CD4-positive, alpha-beta T cell (primary cell): ENCODE measurements at regions not wholly inside any gene's neighbourhood (a gene's known extent, or its start where the extent isn't known, plus 50 kb on each side); places are given as distances from the start of the nearest gene placed in this dataset.

Experiments
- ATAC-seq: fragments of 200-7000 bp; cut with Tn5 transposase; one replicate; pipeline ENCODE4 v1.10.0; 2022; ENCODE audit warnings: mild to moderate bottlenecking; ENCODE audit not compliant: poor library complexity
- CTCF ChIA-PET: fragments of 350-600 bp; sonication (Branson Sonifier 250); formaldehyde crosslinking; loops from one replicate; lab custom pipeline; 2021; ENCODE audit warnings: antibody characterized with exemption, inconsistent platforms; lab: Charles Lee
- POLR2A ChIA-PET: fragments of 350-600 bp; sonication (Branson Sonifier 250); formaldehyde crosslinking; loops from one replicate; lab custom pipeline; 2021; ENCODE audit warnings: antibody characterized with exemption, inconsistent platforms; lab: Charles Lee
- DNase-seq, 14 experiments: peaks; one replicate each; pipeline ENCODE4 v3.0.0-alpha.2; 2013 to 2020; ENCODE audit warnings: mixed read lengths in 2 of 14
- H3K27ac ChIP-seq, 2 donors: one replicate each; pipeline versions ENCODE4 v1.5.1 to v1.7.0; 2013; ENCODE audit warnings: low read length in 2 of 2, low read depth in 1 of 2, mild to moderate bottlenecking in 1 of 2
- H3K27me3 ChIP-seq, 2 experiments: 1 replicate in 1 of 2; 2 replicates in 1 of 2; pipeline versions ENCODE4 v1.6.1 to v1.7.0; 2013; ENCODE audit warnings: low read length in 2 of 2, control low read depth in 1 of 2, mild to moderate bottlenecking in 1 of 2, moderate library complexity in 1 of 2; ENCODE audit not compliant: insufficient read depth in 2 of 2, control insufficient read depth in 1 of 2
- H3K36me3 ChIP-seq: one replicate; pipeline ENCODE4 v1.6.1; 2013; ENCODE audit warnings: low read length, control low read depth; ENCODE audit not compliant: insufficient read depth
- H3K4me1 ChIP-seq: one replicate; pipeline ENCODE4 v1.6.1; 2013; ENCODE audit warnings: low read length, control low read depth; ENCODE audit not compliant: insufficient read depth
- H3K4me3 ChIP-seq: one replicate; pipeline ENCODE4 v1.5.1; 2013; ENCODE audit warnings: mild to moderate bottlenecking, low read length, moderate library complexity
- H3K9me3 ChIP-seq, 2 experiments: 1 replicate in 1 of 2; 2 replicates in 1 of 2; pipeline versions ENCODE4 v1.6.1 to v1.7.0; 2013; ENCODE audit warnings: low read length in 2 of 2, mild to moderate bottlenecking in 2 of 2, control low read depth in 1 of 2, moderate library complexity in 1 of 2; ENCODE audit not compliant: control insufficient read depth in 1 of 2, insufficient read depth in 1 of 2
- H3K27ac Mint-ChIP-seq: one replicate; pipeline ENCODE4 v1.8.0; 2020; ENCODE audit warnings: mixed read lengths
- H3K27me3 Mint-ChIP-seq: one replicate; pipeline ENCODE4 v1.8.0; 2021; ENCODE audit warnings: mixed read lengths
- H3K36me3 Mint-ChIP-seq: one replicate; pipeline ENCODE4 v1.8.0; 2021; ENCODE audit warnings: low read depth, mixed read lengths
- H3K4me1 Mint-ChIP-seq: one replicate; pipeline ENCODE4 v1.8.0; 2021; ENCODE audit warnings: low read depth, mixed read lengths
- H3K4me3 Mint-ChIP-seq: one replicate; pipeline ENCODE4 v1.8.0; 2020; ENCODE audit warnings: mild to moderate bottlenecking, mixed read lengths
- H3K9me3 Mint-ChIP-seq: one replicate; pipeline ENCODE4 v1.8.0; 2020; ENCODE audit warnings: mixed read lengths
- CTCF ChIP-seq: fragments of 200-600 bp; IDR thresholded peaks from one replicate; pipeline ENCODE4 v1.8.0; 2022; ENCODE audit warnings: antibody characterized with exemption, mild to moderate bottlenecking
- intact Hi-C, 2 experiments: fragments of 100-400 bp; cut with DNase I in 1 of 2; cut with micrococcal nuclease in 1 of 2; formaldehyde crosslinking; loops; one replicate each; pipeline versions ENCODE4 v1.15.1 to v1.9.0; 2023 to 2025; cut with DNase I, micrococcal nuclease

DNA sequence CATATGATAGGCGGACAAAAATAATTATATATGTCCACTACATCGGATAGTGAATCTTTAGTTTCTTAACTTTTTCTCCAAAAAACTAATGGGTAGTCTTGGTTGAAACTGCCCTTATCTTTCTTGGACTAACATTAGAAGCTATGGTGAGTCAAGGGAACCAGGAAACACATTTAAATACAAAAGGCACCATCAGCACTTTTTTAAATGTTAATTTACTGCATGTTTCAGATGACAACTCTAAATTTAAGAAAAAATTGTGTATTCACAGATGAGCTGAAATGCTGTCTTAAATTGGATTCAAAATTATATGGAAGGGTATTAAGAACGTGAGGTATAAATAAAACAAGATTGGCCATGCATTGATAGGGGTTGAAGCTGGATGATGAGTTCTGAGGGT is 75.6 kb upstream of the CERS6 start:
- intact Hi-C loops: no loop called here
- no peak for TF ChIP-seq CTCF
- Mint-ChIP-seq H3K9me3 (peaks cover 14% of the 10 kb centered on the region), H3K36me3 (no peaks in the 10 kb centered on the region), H3K27ac (no peak overlapping the region), H3K4me1 (no peaks in the 10 kb centered on the region), H3K27me3 (no peaks in the 10 kb centered on the region), H3K4me3 (no peak overlapping the region)
- Histone ChIP-seq H3K36me3 (no peaks in the 10 kb centered on the region), H3K9me3 (no peaks in the 10 kb centered on the region), H3K4me3 (no peak overlapping the region), H3K27ac (no peak overlapping the region), H3K4me1 (no peaks in the 10 kb centered on the region), H3K27me3 (no peaks in the 10 kb centered on the region)
- ChIA-PET POLR2A (no interaction called here), CTCF (no interaction called here)
- DNase-seq (no peak), ATAC-seq (no peak)

DNA sequence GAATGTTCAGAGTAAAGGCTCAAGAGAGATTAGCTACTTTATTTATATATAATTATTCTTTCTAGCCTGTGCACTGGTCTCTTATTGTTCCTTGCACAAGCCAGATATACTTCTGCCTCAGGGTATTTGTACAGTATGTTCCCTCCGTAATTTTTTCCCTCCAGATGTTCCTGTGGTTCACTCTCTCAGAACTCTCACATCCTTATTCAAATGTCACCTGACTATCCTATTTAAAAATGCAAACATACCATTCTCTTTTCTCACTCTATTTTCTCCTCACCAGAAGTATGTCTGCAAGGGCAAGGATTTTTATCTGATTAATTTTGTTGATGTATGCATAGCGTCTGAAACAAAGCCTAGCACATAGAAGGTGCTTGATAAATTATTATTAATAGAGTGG is 64.0 kb upstream of the CERS6 start:
- Histone ChIP-seq H3K4me3 (no peak overlapping the region), H3K4me1 (no peaks in the 10 kb centered on the region), H3K9me3 (no peaks in the 10 kb centered on the region), H3K27me3 (no peaks in the 10 kb centered on the region), H3K36me3 (no peaks in the 10 kb centered on the region), H3K27ac (no peak overlapping the region)
- DNase-seq (no peak), ATAC-seq (no peak)
- intact Hi-C loops: no loop called here
- Mint-ChIP-seq H3K9me3 (no peaks in the 10 kb centered on the region), H3K36me3 (no peaks in the 10 kb centered on the region), H3K4me1 (no peaks in the 10 kb centered on the region), H3K27me3 (no peaks in the 10 kb centered on the region), H3K27ac (no peak overlapping the region), H3K4me3 (no peak overlapping the region)
- ChIA-PET POLR2A (no interaction called here), CTCF (no interaction called here)
- TF ChIP-seq CTCF: no peak

DNA sequence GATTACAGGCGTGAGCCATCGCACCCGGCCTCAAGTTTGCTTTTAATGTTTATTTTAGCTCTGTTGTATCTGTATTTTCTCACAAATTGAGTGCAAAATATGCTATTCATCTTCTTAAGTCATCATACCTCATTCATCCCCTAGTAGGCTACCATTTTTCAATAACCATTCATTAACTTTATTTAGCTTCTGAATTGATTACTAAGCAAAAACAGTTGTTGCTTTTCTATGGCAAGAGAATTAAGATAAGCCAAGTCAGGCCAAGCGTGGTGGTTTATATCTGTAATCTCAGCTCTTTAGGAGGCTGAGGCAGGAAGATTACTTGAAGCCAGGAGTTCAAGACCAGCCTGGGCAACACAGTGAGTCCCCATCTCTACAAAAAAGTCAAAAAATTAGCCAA is 63.3 kb upstream of the CERS6 start:
- Mint-ChIP-seq H3K4me3 (no peak overlapping the region), H3K9me3 (no peaks in the 10 kb centered on the region), H3K27me3 (no peaks in the 10 kb centered on the region), H3K4me1 (no peaks in the 10 kb centered on the region), H3K27ac (no peak overlapping the region), H3K36me3 (no peaks in the 10 kb centered on the region)
- DNase-seq (no peak), ATAC-seq (no peak)
- Histone ChIP-seq H3K9me3 (no peaks in the 10 kb centered on the region), H3K4me3 (no peak overlapping the region), H3K27me3 (no peaks in the 10 kb centered on the region), H3K27ac (no peak overlapping the region), H3K4me1 (no peaks in the 10 kb centered on the region), H3K36me3 (no peaks in the 10 kb centered on the region)
- CTCF ChIA-PET: interaction anchor here (1.6 kb wide), 1 partner anchor 46 kb away, joined by 3 read pairs; no protein-coding TSS in a partner anchor
- POLR2A ChIA-PET: no interaction called here
- intact Hi-C loops: no loop called here
- TF ChIP-seq CTCF: no peak
